ENCODE measurements at regions not wholly inside any gene's neighbourhood (a gene's known extent, or its start where the extent isn't known, plus 50 kb on each side); places are given as distances from the start of the nearest gene placed in this dataset.

GRCh38 chr10:24784923-24785322 lies 61.2 kb upstream of the ARHGAP21 start:
- TF ChIP-seq, protein P1, sequence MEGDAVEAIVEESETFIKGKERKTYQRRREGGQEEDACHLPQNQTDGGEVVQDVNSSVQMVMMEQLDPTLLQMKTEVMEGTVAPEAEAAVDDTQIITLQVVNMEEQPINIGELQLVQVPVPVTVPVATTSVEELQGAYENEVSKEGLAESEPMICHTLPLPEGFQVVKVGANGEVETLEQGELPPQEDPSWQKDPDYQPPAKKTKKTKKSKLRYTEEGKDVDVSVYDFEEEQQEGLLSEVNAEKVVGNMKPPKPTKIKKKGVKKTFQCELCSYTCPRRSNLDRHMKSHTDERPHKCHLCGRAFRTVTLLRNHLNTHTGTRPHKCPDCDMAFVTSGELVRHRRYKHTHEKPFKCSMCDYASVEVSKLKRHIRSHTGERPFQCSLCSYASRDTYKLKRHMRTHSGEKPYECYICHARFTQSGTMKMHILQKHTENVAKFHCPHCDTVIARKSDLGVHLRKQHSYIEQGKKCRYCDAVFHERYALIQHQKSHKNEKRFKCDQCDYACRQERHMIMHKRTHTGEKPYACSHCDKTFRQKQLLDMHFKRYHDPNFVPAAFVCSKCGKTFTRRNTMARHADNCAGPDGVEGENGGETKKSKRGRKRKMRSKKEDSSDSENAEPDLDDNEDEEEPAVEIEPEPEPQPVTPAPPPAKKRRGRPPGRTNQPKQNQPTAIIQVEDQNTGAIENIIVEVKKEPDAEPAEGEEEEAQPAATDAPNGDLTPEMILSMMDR (IDR thresholded peaks at IDR 0.05), result no peak
- no peak for TF ChIP-seq POLR2A (IDR thresholded peaks at IDR 0.05)

Data from heart left ventricle (tissue), 13 donors.